HEK293T (cell line): ENCODE measurements at regions not wholly inside any gene's neighbourhood (a gene's known extent, or its start where the extent isn't known, plus 50 kb on each side); places are given as distances from the start of the nearest gene placed in this dataset.
"Not testable (repeated sequence)": the region's sequence is repeated elsewhere in the genome, so short reads cannot be mapped to it uniquely, and the experiment has no call there.

Experiments used
- CTCF ChIA-PET: fragments of 350-600 bp; formaldehyde crosslinking; extraction: SDS; loops from one replicate; lab custom pipeline; 2021; ENCODE audit warnings: antibody characterized with exemption, inconsistent platforms; lab: Yijun Ruan, JAX
- POLR2A ChIA-PET: fragments of 350-600 bp; formaldehyde crosslinking; extraction: SDS; loops from one replicate; lab custom pipeline; 2020; ENCODE audit warnings: antibody characterized with exemption, inconsistent platforms; lab: Yijun Ruan, JAX
- DNase-seq: peaks from one replicate; pipeline ENCODE4 v3.0.0; 2012; ENCODE audit warnings: mixed read lengths; ENCODE audit errors: extremely low spot score
- ARNT ChIP-seq: fragments of 450-650 bp; IDR thresholded peaks from 2 replicates; pipeline ENCODE4 v1.6.1; 2017; ENCODE audit warnings: mild to moderate bottlenecking
- BHLHE40 ChIP-seq: fragments of 450-650 bp; IDR thresholded peaks from 2 replicates; pipeline ENCODE4 v1.6.1; 2016; ENCODE audit warnings: mild to moderate bottlenecking, moderate library complexity, borderline replicate concordance
- CTBP1 ChIP-seq: fragments of 450-650 bp; IDR thresholded peaks from 2 replicates; pipeline ENCODE4 v1.6.1; 2016; ENCODE audit warnings: borderline replicate concordance
- ELF4 ChIP-seq: fragments of 450-650 bp; IDR thresholded peaks from 2 replicates; pipeline ENCODE4 v1.6.1; 2017; ENCODE audit warnings: antibody characterized with exemption
- FOXA1 ChIP-seq: fragments of 450-650 bp; IDR thresholded peaks from 2 replicates; pipeline ENCODE4 v1.6.1; 2016; ENCODE audit warnings: mild to moderate bottlenecking
- FOXK2 ChIP-seq: fragments of 450-650 bp; IDR thresholded peaks from 2 replicates; pipeline ENCODE4 v1.6.1; 2016; ENCODE audit warnings: mild to moderate bottlenecking
- FOXM1 ChIP-seq: fragments of 450-650 bp; IDR thresholded peaks from 2 replicates; pipeline ENCODE4 v1.6.1; 2017; ENCODE audit warnings: mild to moderate bottlenecking, borderline replicate concordance
- HDGF ChIP-seq: fragments of 450-650 bp; IDR thresholded peaks from 2 replicates; pipeline ENCODE4 v1.6.1; 2017; ENCODE audit warnings: antibody characterized with exemption, borderline replicate concordance
- L3MBTL2 ChIP-seq: fragments of 450-650 bp; conservative IDR thresholded peaks from 2 replicates; pipeline ENCODE4 v1.6.1; 2016; ENCODE audit warnings: mild to moderate bottlenecking
- LEF1 ChIP-seq: fragments of 450-650 bp; IDR thresholded peaks from 2 replicates; pipeline ENCODE4 v1.6.1; 2017; ENCODE audit warnings: mild to moderate bottlenecking, borderline replicate concordance
- NFRKB ChIP-seq: fragments of 450-650 bp; IDR thresholded peaks from 2 replicates; pipeline ENCODE4 v1.6.1; 2016; ENCODE audit warnings: mild to moderate bottlenecking, moderate library complexity
- SP1 ChIP-seq: fragments of 450-650 bp; IDR thresholded peaks from 2 replicates; pipeline ENCODE4 v1.6.1; 2017
- SUZ12 ChIP-seq: fragments of 450-650 bp; IDR thresholded peaks from 2 replicates; pipeline ENCODE4 v1.6.1; 2016; ENCODE audit warnings: mild to moderate bottlenecking
- TARDBP ChIP-seq: fragments of 450-650 bp; IDR thresholded peaks from 2 replicates; pipeline ENCODE4 v1.6.1; 2016
- ZNF384 ChIP-seq: fragments of 450-650 bp; IDR thresholded peaks from 2 replicates; pipeline ENCODE4 v1.6.1; 2016
- TF ChIP-seq, protein P1 (sequence below): fragments of 450-650 bp; IDR thresholded peaks from 2 replicates; pipeline ENCODE4 v1.6.1; 2016

DNA sequence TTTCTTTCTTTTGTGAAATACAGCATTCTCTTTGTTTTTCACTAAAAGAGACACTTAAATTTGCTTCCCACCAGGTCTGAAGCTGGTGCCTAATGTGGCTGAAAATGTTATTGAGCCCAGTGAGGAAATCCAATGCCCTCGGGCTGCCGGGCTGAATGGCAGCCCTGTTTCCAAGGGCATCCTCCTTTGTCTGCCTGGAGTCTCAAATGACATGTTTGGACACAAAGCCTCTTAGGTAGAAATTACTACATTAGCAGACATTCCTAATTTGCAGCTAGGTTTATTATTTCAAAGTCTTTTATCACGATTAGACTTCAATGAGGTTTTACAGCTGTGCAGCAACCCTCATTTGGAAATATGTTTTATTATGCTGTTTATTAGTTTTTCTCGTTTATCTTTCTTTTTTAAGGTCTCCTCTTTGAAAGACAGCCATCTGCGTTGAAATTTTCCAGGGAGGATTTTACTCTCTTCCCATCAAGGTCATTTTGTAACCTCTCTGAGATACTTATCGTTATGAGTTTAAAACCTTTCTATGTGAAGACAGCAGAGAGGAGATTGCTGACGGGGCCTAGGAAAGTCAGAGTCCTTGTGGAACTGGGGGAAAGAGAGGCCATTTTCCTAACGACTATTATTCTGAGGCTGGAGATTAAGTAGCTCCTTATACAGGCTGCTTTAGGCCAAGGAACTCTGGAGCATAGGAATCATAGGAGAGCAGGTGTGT, 59.0 kb upstream of the ZNF532 start:
- POLR2A ChIA-PET, result no interaction called here
- TF ChIP-seq, protein P1, sequence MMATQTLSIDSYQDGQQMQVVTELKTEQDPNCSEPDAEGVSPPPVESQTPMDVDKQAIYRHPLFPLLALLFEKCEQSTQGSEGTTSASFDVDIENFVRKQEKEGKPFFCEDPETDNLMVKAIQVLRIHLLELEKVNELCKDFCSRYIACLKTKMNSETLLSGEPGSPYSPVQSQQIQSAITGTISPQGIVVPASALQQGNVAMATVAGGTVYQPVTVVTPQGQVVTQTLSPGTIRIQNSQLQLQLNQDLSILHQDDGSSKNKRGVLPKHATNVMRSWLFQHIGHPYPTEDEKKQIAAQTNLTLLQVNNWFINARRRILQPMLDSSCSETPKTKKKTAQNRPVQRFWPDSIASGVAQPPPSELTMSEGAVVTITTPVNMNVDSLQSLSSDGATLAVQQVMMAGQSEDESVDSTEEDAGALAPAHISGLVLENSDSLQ, result peak; percentile 54; the same call in 1 of the 2 replicates
- no peak for TF ChIP-seq ZNF384
- DNase-seq, result no peak
- CTCF ChIA-PET, result interaction anchor here (0.7 kb wide), 2 partner anchors 17 to 207 kb away, joined by 3 read pairs; no protein-coding TSS in a partner anchor

DNA sequence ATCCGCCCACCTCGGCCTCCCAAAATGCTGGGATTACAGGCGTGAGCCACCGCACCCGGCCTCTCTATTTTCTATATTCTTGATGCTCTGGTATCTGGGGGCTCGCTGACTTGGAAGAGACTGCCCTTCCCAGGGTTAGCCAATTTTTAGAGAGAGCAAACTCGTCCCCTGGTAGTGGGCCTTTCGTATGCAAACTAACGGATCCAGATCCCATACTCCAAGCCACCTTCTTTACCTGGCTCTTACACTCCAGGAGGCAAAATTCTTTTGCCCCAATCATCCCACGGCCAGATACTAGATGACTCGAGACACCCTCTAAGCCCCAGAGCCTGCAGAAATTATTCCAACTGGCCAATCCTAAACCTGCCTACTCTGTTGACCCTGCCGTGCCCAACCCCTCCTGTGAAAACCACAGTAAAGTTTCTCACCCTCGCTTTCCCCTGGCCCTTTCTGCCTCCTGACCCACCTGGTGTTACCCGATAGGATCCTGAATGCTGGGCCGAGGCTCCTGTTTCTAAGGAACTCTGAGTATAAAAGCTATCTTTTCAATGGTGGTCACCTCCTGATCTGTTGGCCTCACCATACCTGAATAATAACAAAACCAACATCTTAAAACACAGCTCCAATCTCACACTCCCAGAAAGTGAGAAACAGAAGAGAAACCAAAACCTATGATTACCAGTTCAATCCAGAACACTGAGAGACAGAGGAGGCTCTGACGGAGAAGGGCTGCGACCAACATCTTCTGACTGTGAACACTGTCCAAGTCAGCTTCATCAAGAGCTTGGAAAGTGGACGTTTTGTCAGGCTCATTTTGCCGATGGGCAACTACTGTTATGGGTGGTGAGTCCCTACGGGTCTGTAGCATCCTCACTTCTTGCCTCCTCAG, 57.6 kb upstream of the ZNF532 start:
- TF ChIP-seq HDGF (no peak), SUZ12 (no peak), ARNT (no peak), ZNF384 (no peak), BHLHE40 (no peak)
- TF ChIP-seq, protein P1, result no peak
- ChIA-PET POLR2A (no interaction called here), CTCF (interaction anchor here (1.4 kb wide), 1 partner anchor 38 kb away, joined by 3 read pairs; no protein-coding TSS in a partner anchor)
- DNase-seq, result no peak

DNA sequence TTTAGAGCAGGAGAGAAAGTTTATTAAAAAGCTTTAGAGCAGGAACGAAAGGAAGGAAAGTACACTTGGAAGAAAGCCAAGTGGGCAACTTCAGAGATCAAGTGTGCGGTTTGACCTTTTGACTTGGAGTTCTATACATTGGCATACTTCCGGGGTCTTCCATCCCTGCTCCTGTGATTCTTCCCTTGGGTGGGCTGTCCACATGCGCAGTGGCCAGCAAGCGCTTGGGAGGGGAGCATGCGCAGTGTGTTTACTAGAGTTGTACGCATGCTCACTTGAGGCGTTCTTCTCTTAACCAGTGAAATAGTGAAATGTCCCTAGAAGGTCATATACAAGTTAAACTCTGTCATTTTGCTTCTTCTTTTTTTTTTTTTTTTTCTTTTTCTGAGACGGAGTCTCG, 56.9 kb upstream of the ZNF532 start:
- no peak for TF ChIP-seq NFRKB
- TF ChIP-seq HDGF, result no peak
- TF ChIP-seq ELF4, result no peak
- no peak for TF ChIP-seq CTBP1
- TF ChIP-seq, protein P1, result no peak
- ChIA-PET CTCF (interaction anchor here (1.4 kb wide), 1 partner anchor 39 kb away, joined by 3 read pairs; no protein-coding TSS in a partner anchor), POLR2A (no interaction called here)
- DNase-seq, result no peak

DNA sequence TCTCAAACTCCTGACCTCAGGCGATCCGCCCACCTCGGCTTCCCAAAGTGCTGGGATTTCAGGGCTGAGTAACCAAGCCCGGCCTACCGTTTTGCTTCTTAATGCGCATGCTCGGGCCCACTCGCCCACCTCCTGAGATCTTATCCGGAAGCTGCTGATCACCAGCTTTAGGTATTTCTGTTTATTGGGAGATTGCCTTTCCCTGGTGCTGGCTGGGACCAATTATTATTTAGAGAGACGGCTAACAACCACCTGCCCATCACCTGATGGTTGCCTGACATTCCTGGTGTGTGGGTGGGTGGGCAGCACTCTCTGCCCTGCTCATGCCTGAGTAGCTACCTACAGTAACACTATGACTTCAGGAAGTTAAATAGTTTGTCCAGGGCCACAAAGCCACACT, 56.3 kb upstream of the ZNF532 start:
- ChIA-PET CTCF (no interaction called here), POLR2A (no interaction called here)
- no peak for TF ChIP-seq FOXM1
- no peak for TF ChIP-seq TARDBP
- TF ChIP-seq L3MBTL2, result no peak
- TF ChIP-seq SP1, result no peak
- no peak for TF ChIP-seq BHLHE40
- TF ChIP-seq ARNT, result no peak
- no peak for TF ChIP-seq LEF1
- TF ChIP-seq ELF4, result no peak
- no peak for TF ChIP-seq NFRKB
- TF ChIP-seq SUZ12, result no peak
- no peak for TF ChIP-seq HDGF
- TF ChIP-seq, protein P1, result no peak
- TF ChIP-seq FOXA1, result no peak
- no peak for TF ChIP-seq FOXK2
- no peak for DNase-seq

DNA sequence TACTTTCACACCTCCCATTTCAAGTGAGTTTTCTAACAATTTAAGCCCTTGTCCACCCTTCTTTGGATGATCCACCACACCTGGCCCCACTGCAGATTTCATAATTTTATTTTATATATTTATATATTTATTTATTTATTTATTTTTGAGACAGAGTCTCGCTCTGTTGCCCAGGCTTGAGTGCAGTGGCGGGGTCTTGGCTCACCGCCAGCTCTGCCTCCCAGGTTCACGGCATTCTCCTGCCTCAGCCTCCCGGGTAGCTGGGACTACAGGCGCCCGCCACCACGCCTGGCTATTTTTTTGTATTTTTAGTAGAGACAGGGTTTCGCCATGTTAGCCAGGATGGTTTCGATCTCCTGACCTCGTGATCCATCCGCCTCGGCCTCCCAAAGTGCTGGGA, 52.8 kb upstream of the ZNF532 start:
- DNase-seq, POLR2A ChIA-PET, CTCF ChIA-PET: not testable (repeated sequence)

DNA sequence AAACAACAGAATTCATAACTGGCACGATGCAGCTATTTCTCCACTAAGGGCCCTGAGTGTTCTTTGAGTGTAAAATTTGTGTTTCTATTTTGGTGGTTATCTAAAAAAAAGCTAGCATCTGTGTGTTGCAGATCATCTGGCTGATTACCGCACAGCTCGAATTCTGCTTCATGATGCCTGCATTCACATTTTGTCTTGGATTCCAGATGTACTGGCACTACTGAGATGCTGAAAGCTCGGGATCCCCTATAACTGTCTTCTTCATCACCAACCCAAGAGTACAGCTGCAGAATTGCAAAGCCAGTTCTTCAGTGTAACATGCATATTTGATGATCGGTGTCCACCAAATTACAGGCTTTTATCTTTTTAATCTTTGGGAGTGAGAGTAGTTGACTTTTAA, 51.6 kb upstream of the ZNF532 start:
- no peak for DNase-seq
- CTCF ChIA-PET, result interaction anchor here (0.8 kb wide), 1 partner anchor 49 kb away, joined by 3 read pairs; no protein-coding TSS in a partner anchor
- TF ChIP-seq HDGF (no peak), NFRKB (no peak), L3MBTL2 (no peak), CTBP1 (no peak), FOXK2 (no peak)
- POLR2A ChIA-PET, result no interaction called here
